ENCODE measurements at regions not wholly inside any gene's neighbourhood (a gene's known extent, or its start where the extent isn't known, plus 50 kb on each side); places are given as distances from the start of the nearest gene placed in this dataset.

GRCh38 chr15:92243227-92243626, 150.5 kb upstream of the ST8SIA2 start:
- no peak for TF ChIP-seq POLR2AphosphoS5 (IDR thresholded peaks at IDR 0.05; ENCODE audit: low read depth, low read length)
- TF ChIP-seq TAF1 (IDR thresholded peaks at IDR 0.05; ENCODE audit: low read depth, low read length), result no peak
- no peak for TF ChIP-seq SPI1 (IDR thresholded peaks at IDR 0.05; ENCODE audit: low read depth, low read length)
- no peak for TF ChIP-seq POLR2A (IDR thresholded peaks at IDR 0.05; ENCODE audit: low read depth, low read length)
- no peak for TF ChIP-seq POU2F2 (IDR thresholded peaks at IDR 0.05; ENCODE audit: low read depth, low read length)
